ENCODE measurements at regions not wholly inside any gene's neighbourhood (a gene's known extent, or its start where the extent isn't known, plus 50 kb on each side); places are given as distances from the start of the nearest gene placed in this dataset.
"Not testable (repeated sequence)": the region's sequence is repeated elsewhere in the genome, so short reads cannot be mapped to it uniquely, and the experiment has no call there.

DNA sequence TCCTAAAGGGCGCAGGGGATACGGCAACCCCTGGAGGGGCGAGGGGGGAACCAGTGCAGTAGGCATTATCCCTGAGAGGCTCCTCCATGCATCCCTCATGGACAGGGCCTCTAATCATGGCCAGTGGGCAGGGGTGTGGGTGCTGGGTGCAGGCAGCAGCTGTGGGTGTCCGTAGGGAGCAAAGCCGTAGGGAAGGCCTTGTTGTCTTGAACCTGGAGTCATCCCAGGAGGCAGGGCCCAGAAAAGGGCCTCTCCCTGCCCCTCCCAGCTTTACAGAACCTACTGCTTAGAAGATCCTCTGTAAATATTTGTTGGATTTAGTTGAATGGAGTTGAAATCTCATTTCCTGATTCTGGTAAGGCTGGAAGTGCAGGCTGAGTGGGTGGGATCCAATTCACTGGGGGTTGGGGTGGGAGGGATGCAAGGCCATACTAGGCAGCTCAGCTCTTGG, 207.0 kb upstream of the HAAO start:
- no peak for TF ChIP-seq CTCF (IDR thresholded peaks at IDR 0.05)
- DNase-seq (ENCODE audit: low spot score), result peak; percentile 52
- no peak overlapping the region for H3K27ac ChIP-seq

DNA sequence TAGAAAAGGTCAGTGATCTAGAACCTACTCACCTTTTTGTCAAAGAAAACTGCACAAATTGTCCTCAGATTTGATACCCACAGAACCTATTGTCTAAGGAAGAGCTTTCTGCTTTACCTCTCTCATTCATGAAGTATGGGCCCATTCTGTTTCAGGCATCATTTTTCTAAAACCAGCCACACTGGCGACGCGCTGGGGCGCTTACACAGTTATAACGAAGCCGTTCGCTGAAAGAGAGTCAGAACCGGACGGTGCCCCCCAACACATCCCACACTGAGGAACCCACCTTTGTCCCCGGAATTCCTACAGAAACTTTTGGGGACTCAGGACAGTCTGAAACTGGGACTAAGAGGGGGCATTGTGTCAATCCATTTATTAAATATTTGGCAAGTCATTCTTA, 206.3 kb upstream of the HAAO start:
- H3K4me3 ChIP-seq, result no peak overlapping the region
- no peak overlapping the region for H3K27ac ChIP-seq
- DNase-seq (ENCODE audit: low spot score), result no peak

More for the DNA sequence above, 207.0 kb upstream of the HAAO start:
- H3K4me3 ChIP-seq, result no peak overlapping the region

DNA sequence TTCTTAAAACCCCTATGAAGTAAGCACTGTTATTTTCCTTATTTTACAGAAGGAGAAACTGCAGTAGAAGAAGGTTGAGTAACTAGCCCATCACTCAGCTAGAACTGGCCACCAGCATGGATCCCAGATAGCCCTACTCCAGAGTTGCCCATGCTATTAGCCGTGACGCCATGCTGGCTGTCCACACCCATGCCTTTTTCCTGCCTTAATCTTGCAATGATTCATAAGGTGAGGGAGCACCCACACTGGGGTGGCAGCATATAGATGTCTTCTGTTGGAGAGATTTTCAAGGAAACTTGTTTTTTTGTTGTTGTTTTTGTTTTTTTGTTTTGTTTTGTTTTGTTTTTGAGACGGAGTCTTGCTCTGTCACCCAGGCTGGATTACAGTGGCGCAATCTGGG, 204.1 kb upstream of the HAAO start:
- H3K4me3 ChIP-seq, result no peak overlapping the region
- H3K27ac ChIP-seq, result no peak overlapping the region
- no peak for DNase-seq (ENCODE audit: low spot score)
- no peak for TF ChIP-seq CTCF (IDR thresholded peaks at IDR 0.05)

More for the DNA sequence above, 206.3 kb upstream of the HAAO start:
- no peak for TF ChIP-seq CTCF (IDR thresholded peaks at IDR 0.05)

DNA sequence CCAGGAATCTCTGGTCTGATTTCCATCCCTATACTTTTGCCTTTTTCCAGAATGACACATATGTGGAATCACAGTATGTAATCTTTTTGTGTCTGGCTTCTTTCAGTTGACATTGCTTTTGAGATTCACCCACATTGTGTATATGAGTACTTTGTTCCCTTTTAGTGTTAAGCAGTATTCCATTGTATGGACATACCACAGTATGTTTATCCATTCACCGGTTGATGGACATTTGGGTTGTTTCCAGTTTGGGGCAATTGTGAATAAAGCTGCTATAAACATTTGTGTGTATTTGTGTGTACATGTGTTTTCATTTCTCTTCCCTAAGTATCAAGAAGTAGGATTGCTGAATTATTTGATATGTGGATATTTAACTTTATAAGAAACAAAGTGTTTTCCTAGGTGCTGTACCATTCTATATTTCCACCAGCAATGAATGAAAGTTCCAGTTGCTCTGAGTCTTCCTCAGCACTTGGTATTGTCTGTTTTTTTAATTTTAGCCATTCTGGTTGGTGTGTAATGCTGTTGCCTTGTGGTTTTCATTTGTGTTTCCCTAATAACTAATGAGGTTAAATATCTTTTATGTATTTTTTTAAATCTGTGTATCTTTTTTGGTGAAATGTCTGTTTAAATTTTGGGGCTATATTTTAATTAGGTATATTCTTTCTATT, 203.5 kb upstream of the HAAO start:
- no peak for DNase-seq (ENCODE audit: low spot score)
- H3K4me3 ChIP-seq, result no peak overlapping the region
- TF ChIP-seq CTCF (IDR thresholded peaks at IDR 0.05), result no peak
- no peak overlapping the region for H3K27ac ChIP-seq

DNA sequence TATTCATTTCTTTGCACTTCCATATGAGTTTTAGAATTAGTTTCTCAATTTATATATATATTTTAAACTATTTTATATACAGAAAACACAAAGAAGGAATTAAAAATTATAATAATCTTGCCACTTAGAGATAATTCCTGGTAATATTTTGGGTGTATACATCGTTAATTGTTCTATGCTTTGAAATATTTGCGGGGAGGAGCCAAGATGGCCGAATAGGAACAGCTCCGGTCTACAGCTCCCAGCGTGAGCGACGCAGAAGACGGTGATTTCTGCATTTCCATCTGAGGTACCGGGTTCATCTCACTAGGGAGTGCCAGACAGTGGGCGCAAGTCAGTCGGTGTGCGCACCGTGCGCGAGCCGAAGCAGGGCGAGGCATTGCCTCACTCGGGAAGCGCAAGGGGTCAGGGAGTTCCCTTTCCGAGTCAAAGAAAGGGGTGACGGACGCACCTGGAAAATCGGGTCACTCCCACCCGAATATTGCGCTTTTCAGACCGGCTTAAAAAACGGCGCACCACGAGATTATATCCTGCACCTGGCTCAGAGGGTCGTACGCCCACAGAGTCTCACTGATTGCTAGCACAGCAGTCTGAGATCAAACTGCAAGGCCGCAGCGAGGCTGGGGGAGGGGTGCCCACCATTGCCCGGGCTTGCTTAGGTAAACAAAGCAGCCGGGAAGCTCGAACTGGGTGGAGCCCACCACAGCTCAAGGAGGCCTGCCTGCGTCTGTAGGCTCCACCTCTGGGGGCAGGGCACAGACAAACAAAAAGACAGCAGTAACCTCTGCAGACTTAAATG, 197.1 kb upstream of the HAAO start:
- not testable (repeated sequence) for H3K27ac ChIP-seq; H3K4me3 ChIP-seq; DNase-seq (ENCODE audit: low spot score)

GRCh38 chr2:42988055-42988454, 195.7 kb upstream of the HAAO start:
- not testable (repeated sequence) for DNase-seq (ENCODE audit: low spot score); H3K4me3 ChIP-seq; H3K27ac ChIP-seq

DNA sequence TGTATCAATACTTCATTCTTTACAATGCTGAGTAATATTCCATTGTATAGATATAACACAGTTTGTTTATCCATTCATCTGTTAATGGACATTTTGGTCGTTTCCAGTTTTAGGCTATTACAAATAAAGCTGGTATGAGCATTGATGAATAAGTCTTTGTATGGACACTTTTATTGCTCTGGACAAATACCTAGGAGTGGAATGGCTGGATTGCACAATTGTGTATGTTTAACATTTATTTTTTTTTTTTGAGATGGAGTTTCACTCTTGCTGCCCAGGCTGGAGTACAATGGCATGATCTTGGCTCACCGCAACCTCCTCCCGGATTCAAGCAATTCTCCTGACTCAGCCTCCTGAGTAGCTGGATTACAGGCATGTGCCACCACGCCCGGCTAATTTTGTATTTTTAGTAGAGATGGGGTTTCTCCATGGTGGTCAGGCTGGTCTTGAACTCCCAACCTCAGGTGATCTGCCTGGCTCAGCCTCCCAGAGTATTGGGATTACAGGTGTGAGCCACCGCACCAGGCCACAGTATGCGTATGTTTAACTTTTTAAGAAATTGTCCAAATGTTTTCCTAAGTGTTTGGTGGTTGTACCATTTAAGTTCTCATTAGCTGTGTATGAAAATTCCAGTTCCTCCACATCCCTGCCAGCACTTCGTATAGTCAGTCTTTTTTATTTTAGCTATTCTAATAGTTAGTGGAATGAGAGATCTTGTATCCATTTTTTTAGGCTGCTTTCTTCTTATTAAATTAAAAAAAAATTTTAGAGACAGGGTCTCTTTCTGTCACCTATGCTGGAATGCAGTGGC, 194.9 kb upstream of the HAAO start:
- Histone ChIP-seq H3K27ac (no peak overlapping the region), H3K4me3 (no peak overlapping the region)
- DNase-seq (ENCODE audit: low spot score), result no peak
- TF ChIP-seq CTCF (IDR thresholded peaks at IDR 0.05), result no peak

Data from coronary artery (tissue), 2 donors.